ENCODE measurements at regions not wholly inside any gene's neighbourhood (a gene's known extent, or its start where the extent isn't known, plus 50 kb on each side); places are given as distances from the start of the nearest gene placed in this dataset.

DNA sequence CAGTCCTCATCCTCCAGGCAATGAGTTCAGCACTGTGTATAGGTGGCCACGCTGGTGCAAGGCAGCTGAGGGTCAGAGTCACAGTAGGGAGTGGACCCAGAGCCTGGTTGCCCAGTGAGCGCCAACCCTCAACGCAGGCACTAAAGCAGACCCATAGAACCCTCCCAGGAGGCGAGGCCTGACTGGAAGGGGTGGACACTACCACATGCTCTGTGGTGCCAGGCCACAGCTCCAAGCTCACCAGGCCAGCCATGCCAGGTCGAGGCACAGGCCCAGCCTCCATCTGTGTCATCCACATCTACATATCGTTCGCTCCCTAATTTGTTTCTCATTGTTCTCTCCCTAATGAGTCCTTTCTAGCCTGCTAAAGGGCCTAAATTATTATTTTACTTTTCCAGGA lies 165.8 kb upstream of the GPR12 start:
- no peak for DNase-seq (ENCODE audit: low spot score)
- TF ChIP-seq EZH2 (IDR thresholded peaks at IDR 0.05; ENCODE audit: borderline replicate concordance) (no peak), EZH2phosphoT487 (IDR thresholded peaks at IDR 0.05; ENCODE audit: low read depth, severe bottlenecking, unreplicated experiment) (no peak)
- TF ChIP-seq, protein P1, sequence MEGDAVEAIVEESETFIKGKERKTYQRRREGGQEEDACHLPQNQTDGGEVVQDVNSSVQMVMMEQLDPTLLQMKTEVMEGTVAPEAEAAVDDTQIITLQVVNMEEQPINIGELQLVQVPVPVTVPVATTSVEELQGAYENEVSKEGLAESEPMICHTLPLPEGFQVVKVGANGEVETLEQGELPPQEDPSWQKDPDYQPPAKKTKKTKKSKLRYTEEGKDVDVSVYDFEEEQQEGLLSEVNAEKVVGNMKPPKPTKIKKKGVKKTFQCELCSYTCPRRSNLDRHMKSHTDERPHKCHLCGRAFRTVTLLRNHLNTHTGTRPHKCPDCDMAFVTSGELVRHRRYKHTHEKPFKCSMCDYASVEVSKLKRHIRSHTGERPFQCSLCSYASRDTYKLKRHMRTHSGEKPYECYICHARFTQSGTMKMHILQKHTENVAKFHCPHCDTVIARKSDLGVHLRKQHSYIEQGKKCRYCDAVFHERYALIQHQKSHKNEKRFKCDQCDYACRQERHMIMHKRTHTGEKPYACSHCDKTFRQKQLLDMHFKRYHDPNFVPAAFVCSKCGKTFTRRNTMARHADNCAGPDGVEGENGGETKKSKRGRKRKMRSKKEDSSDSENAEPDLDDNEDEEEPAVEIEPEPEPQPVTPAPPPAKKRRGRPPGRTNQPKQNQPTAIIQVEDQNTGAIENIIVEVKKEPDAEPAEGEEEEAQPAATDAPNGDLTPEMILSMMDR (IDR thresholded peaks at IDR 0.05; ENCODE audit: poor library complexity), result no peak
- Histone ChIP-seq H3K9me2 (replicated peaks; ENCODE audit: insufficient read depth) (no peaks in the 10 kb centered on the region), H3K27ac (no peak overlapping the region), H3K36me3 (replicated peaks; ENCODE audit: insufficient read depth, low read depth) (no peaks in the 10 kb centered on the region), H3K9me3 (ENCODE audit: low read depth) (no peaks in the 10 kb centered on the region), H3K79me2 (no peaks in the 10 kb centered on the region), H3K4me2 (no peak overlapping the region), H3K4me3 (no peak overlapping the region), H3K27me3 (peaks cover 5% of the 10 kb centered on the region), H2AFZ (no peak overlapping the region), H3K4me1 (ENCODE audit: insufficient read depth) (peaks cover 6% of the 10 kb centered on the region), H4K20me1 (ENCODE audit: insufficient read depth, poor library complexity, severe bottlenecking) (no peaks in the 10 kb centered on the region)
- 94% methylated on average over 7 of the region's 7 CpGs for WGBS (ENCODE audit: low lambda C conversion rate, missing lambda C conversion rate)

GRCh38 chr13:26923824-26924605 lies 163.4 kb upstream of the GPR12 start:
- no peaks in the 10 kb centered on the region for H3K36me3 ChIP-seq (replicated peaks; ENCODE audit: insufficient read depth, low read depth)
- 44% methylated on average over 6 of the region's 7 CpGs for WGBS (ENCODE audit: low lambda C conversion rate, missing lambda C conversion rate)
- H2AFZ ChIP-seq, result no peak overlapping the region
- H3K79me2 ChIP-seq, result no peaks in the 10 kb centered on the region
- H3K27ac ChIP-seq, result no peak overlapping the region
- H3K9me2 ChIP-seq (replicated peaks; ENCODE audit: insufficient read depth), result no peaks in the 10 kb centered on the region
- H3K27me3 ChIP-seq, result peaks cover 5% of the 10 kb centered on the region
- peak; percentile 30 for DNase-seq (ENCODE audit: low spot score)
- no peaks in the 10 kb centered on the region for H3K9me3 ChIP-seq (ENCODE audit: low read depth)
- H3K4me1 ChIP-seq (ENCODE audit: insufficient read depth), result peaks cover 6% of the 10 kb centered on the region
- no peaks in the 10 kb centered on the region for H4K20me1 ChIP-seq (ENCODE audit: insufficient read depth, poor library complexity, severe bottlenecking)
- TF ChIP-seq EZH2phosphoT487 (IDR thresholded peaks at IDR 0.05; ENCODE audit: low read depth, severe bottlenecking, unreplicated experiment), result no peak
- TF ChIP-seq EZH2 (IDR thresholded peaks at IDR 0.05; ENCODE audit: borderline replicate concordance), result no peak
- TF ChIP-seq, protein P1 (IDR thresholded peaks at IDR 0.05; ENCODE audit: poor library complexity), result no peak
- peak overlapping the region; percentile 30 for H3K4me2 ChIP-seq
- H3K4me3 ChIP-seq, result no peak overlapping the region

DNA sequence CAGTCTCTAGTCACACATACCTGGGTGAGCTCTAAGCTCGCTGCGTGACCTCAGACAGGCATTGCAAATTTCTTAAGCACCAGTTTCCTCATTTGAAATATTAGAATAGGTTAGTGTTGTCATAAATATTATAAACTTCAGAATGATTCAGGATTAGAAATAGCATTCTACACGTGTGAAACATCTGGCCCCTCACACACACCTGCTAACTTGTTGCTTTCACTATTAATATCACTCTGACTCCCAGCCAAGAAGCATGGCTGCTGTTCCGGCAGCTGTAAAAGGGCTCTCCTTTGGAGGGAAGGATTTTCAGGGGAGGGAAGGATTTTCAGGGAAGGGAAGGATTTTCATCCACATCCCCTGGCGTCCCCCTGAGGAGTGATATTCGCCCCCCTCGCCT lies 161.3 kb upstream of the GPR12 start:
- H2AFZ ChIP-seq, result no peak overlapping the region
- H4K20me1 ChIP-seq (ENCODE audit: insufficient read depth, poor library complexity, severe bottlenecking), result no peaks in the 10 kb centered on the region
- WGBS (ENCODE audit: low lambda C conversion rate, missing lambda C conversion rate), result 80% methylated on average over 6 of the region's 7 CpGs
- H3K36me3 ChIP-seq (replicated peaks; ENCODE audit: insufficient read depth, low read depth), result no peaks in the 10 kb centered on the region
- no peaks in the 10 kb centered on the region for H3K9me3 ChIP-seq (ENCODE audit: low read depth)
- H3K4me1 ChIP-seq (ENCODE audit: insufficient read depth), result peaks cover 6% of the 10 kb centered on the region
- H3K79me2 ChIP-seq, result no peaks in the 10 kb centered on the region
- no peak overlapping the region for H3K4me2 ChIP-seq
- no peak overlapping the region for H3K27ac ChIP-seq
- no peak overlapping the region for H3K4me3 ChIP-seq
- no peaks in the 10 kb centered on the region for H3K27me3 ChIP-seq
- no peak for DNase-seq (ENCODE audit: low spot score)
- TF ChIP-seq EZH2 (IDR thresholded peaks at IDR 0.05; ENCODE audit: borderline replicate concordance) (no peak), EZH2phosphoT487 (IDR thresholded peaks at IDR 0.05; ENCODE audit: low read depth, severe bottlenecking, unreplicated experiment) (no peak)
- TF ChIP-seq, protein P1 (IDR thresholded peaks at IDR 0.05; ENCODE audit: poor library complexity), result no peak
- H3K9me2 ChIP-seq (replicated peaks; ENCODE audit: insufficient read depth), result no peaks in the 10 kb centered on the region
